ENCODE measurements at regions not wholly inside any gene's neighbourhood (a gene's known extent, or its start where the extent isn't known, plus 50 kb on each side); places are given as distances from the start of the nearest gene placed in this dataset.
"Not testable (repeated sequence)": the region's sequence is repeated elsewhere in the genome, so short reads cannot be mapped to it uniquely, and the experiment has no call there.

DNA sequence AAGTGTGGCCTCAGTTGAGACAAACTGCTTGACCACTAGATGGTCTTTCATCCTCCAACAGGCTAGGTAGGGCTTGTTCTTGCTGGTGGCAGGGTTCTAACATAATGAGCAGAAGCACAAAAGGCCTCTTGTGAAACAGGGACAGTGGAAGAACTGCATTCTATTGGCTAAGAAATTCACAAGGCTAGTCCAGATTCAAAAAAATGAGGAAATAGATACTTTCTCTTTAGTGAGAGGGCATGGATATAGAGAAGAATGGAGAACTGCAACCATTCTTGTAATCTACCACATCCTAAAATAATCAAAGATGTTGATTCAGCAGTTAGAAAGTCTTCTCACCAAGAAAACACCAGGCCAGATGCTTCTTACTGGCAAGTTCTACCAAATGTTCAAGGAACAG, 143.7 kb upstream of the LRIG1 start:
- Mint-ChIP-seq H3K9me3 (ENCODE audit: unreplicated experiment) (peaks cover 5% of the 10 kb centered on the region), H3K4me3 (ENCODE audit: unreplicated experiment) (no peak overlapping the region), H3K27me3 (ENCODE audit: unreplicated experiment) (no peaks in the 10 kb centered on the region), H3K27ac (ENCODE audit: unreplicated experiment) (no peak overlapping the region), H3K4me1 (ENCODE audit: unreplicated experiment) (no peaks in the 10 kb centered on the region), H3K36me3 (ENCODE audit: unreplicated experiment) (peaks cover 2% of the 10 kb centered on the region)
- DNase-seq (ENCODE audit: extremely low spot score, unreplicated experiment): no peak
- TF ChIP-seq CTCF (IDR thresholded peaks at IDR 0.05): no peak

DNA sequence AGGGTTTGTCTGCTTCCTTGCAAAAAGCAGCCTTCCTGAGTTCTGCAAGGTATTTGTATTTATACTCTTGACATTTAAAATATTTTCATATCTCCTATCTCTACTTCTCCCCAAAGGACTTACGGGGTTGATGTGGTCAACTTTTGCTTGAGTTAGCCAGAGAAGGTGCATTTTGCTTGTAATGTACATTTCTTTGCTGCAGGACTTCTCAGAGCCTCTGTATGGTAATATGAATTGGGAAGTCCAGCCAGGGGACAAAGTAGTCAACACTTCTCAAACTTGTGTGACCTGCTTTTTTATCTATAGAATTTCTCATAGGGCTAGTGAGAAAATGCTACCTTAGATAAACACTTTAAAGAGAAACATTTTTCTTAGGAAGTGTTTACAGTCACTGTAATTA, 148.2 kb upstream of the LRIG1 start:
- Mint-ChIP-seq H3K36me3 (ENCODE audit: unreplicated experiment) (peaks cover 2% of the 10 kb centered on the region), H3K4me1 (ENCODE audit: unreplicated experiment) (peaks cover 3% of the 10 kb centered on the region), H3K27me3 (ENCODE audit: unreplicated experiment) (peaks cover 5% of the 10 kb centered on the region), H3K4me3 (ENCODE audit: unreplicated experiment) (no peak overlapping the region), H3K9me3 (ENCODE audit: unreplicated experiment) (no peaks in the 10 kb centered on the region), H3K27ac (ENCODE audit: unreplicated experiment) (no peak overlapping the region)
- DNase-seq (ENCODE audit: extremely low spot score, unreplicated experiment): no peak
- TF ChIP-seq CTCF (IDR thresholded peaks at IDR 0.05): no peak

DNA sequence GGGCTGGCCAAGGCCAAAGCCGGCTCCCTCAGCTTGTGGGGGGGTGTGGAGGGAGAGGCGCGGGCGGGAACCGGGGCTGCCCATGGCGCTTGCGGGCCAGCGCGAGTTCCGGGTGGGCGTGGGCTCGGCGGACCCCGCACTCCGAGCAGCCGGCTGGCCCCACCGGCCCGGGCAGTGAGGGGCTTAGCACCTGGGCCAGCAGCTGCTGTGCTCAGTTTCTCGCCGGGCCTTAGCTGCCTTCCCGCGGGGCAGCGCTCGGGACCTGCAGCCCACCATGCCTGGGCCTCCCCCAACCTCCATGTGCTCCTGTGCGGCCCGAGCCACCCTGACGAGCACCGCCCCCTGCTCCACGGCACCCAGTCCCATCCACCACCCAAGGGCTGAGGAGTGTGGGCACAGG, 150.7 kb upstream of the LRIG1 start:
- not testable (repeated sequence) for DNase-seq (ENCODE audit: extremely low spot score, unreplicated experiment); H3K27ac Mint-ChIP-seq (ENCODE audit: unreplicated experiment); H3K4me3 Mint-ChIP-seq (ENCODE audit: unreplicated experiment); H3K36me3 Mint-ChIP-seq (ENCODE audit: unreplicated experiment); H3K9me3 Mint-ChIP-seq (ENCODE audit: unreplicated experiment)
- Mint-ChIP-seq H3K27me3 (ENCODE audit: unreplicated experiment) (peaks cover 12% of the 10 kb centered on the region), H3K4me1 (ENCODE audit: unreplicated experiment) (peaks cover 13% of the 10 kb centered on the region)

DNA sequence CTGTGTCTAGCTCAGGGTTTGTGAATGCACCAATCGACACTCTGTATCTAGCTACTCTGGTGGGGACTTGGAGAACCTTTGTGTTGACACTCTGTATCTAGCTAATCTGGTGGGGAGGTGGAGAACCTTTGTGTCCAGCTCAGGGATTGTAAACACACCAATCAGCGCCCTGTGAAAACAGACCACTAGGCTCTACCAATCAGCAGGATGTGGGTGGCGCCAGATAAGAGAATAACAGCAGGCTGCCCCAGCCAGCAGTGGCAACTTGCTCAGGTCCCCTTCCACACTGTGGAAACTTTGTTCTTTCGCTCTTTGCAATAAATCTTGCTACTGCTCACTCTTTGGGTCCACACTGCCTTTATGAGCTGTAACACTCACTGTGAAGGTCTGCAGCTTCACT, 151.3 kb upstream of the LRIG1 start:
- not testable (repeated sequence) for DNase-seq (ENCODE audit: extremely low spot score, unreplicated experiment); H3K36me3 Mint-ChIP-seq (ENCODE audit: unreplicated experiment); H3K27ac Mint-ChIP-seq (ENCODE audit: unreplicated experiment); H3K4me3 Mint-ChIP-seq (ENCODE audit: unreplicated experiment); H3K9me3 Mint-ChIP-seq (ENCODE audit: unreplicated experiment)
- H3K27me3 Mint-ChIP-seq (ENCODE audit: unreplicated experiment): peaks cover 12% of the 10 kb centered on the region
- peaks cover 13% of the 10 kb centered on the region for H3K4me1 Mint-ChIP-seq (ENCODE audit: unreplicated experiment)

GRCh38 chr3:66655044-66655443, 154.2 kb upstream of the LRIG1 start:
- H3K27ac Mint-ChIP-seq (ENCODE audit: unreplicated experiment): no peak overlapping the region
- no peak for DNase-seq (ENCODE audit: extremely low spot score, unreplicated experiment)
- peaks cover 13% of the 10 kb centered on the region for H3K4me1 Mint-ChIP-seq (ENCODE audit: unreplicated experiment)
- no peaks in the 10 kb centered on the region for H3K36me3 Mint-ChIP-seq (ENCODE audit: unreplicated experiment)
- no peak for TF ChIP-seq CTCF (IDR thresholded peaks at IDR 0.05)
- H3K27me3 Mint-ChIP-seq (ENCODE audit: unreplicated experiment): peaks cover 12% of the 10 kb centered on the region
- H3K9me3 Mint-ChIP-seq (ENCODE audit: unreplicated experiment): no peaks in the 10 kb centered on the region
- H3K4me3 Mint-ChIP-seq (ENCODE audit: unreplicated experiment): no peak overlapping the region

DNA sequence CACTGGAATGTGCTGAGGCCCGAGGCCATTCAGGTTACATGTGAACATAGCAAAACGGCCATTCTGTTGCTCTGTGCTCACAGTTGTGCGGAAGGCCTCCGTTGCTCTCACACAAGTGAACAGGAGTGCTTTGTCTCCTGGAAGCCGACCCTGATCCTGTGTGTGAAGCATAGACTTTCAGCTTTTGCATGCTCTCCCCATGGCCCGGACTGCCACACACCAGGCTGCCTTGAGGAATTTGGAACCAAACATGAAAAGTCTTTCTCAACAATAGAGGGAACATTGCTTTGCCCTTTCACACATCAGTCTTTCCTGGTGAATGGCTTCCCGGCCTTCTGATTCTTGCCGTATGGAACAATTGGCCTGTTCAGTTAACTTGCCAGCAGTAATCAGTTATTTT, 154.8 kb upstream of the LRIG1 start:
- Mint-ChIP-seq H3K9me3 (ENCODE audit: unreplicated experiment) (no peaks in the 10 kb centered on the region), H3K27ac (ENCODE audit: unreplicated experiment) (no peak overlapping the region)

More for the DNA sequence above, 154.8 kb upstream of the LRIG1 start:
- no peak for DNase-seq (ENCODE audit: extremely low spot score, unreplicated experiment)
- H3K36me3 Mint-ChIP-seq (ENCODE audit: unreplicated experiment): no peaks in the 10 kb centered on the region
- H3K27me3 Mint-ChIP-seq (ENCODE audit: unreplicated experiment): peaks cover 12% of the 10 kb centered on the region
- TF ChIP-seq CTCF (IDR thresholded peaks at IDR 0.05): no peak
- no peak overlapping the region for H3K4me3 Mint-ChIP-seq (ENCODE audit: unreplicated experiment)
- peaks cover 13% of the 10 kb centered on the region for H3K4me1 Mint-ChIP-seq (ENCODE audit: unreplicated experiment)

All from osteocyte (in vitro differentiated cells).